ENCODE measurements at regions not wholly inside any gene's neighbourhood (a gene's known extent, or its start where the extent isn't known, plus 50 kb on each side); places are given as distances from the start of the nearest gene placed in this dataset.

GRCh38 chr9:134976403-134976802, 58.7 kb upstream of the FCN1 start:
- DNase-seq, result no peak
- no peak for ATAC-seq
- TF ChIP-seq, protein P1, sequence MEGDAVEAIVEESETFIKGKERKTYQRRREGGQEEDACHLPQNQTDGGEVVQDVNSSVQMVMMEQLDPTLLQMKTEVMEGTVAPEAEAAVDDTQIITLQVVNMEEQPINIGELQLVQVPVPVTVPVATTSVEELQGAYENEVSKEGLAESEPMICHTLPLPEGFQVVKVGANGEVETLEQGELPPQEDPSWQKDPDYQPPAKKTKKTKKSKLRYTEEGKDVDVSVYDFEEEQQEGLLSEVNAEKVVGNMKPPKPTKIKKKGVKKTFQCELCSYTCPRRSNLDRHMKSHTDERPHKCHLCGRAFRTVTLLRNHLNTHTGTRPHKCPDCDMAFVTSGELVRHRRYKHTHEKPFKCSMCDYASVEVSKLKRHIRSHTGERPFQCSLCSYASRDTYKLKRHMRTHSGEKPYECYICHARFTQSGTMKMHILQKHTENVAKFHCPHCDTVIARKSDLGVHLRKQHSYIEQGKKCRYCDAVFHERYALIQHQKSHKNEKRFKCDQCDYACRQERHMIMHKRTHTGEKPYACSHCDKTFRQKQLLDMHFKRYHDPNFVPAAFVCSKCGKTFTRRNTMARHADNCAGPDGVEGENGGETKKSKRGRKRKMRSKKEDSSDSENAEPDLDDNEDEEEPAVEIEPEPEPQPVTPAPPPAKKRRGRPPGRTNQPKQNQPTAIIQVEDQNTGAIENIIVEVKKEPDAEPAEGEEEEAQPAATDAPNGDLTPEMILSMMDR (IDR thresholded peaks at IDR 0.05), result no peak
- Histone ChIP-seq H3K4me3 (no peak overlapping the region), H3K9me3 (no peaks in the 10 kb centered on the region), H3K4me1 (no peaks in the 10 kb centered on the region), H3K36me3 (no peaks in the 10 kb centered on the region), H3K27me3 (peaks cover 0 to 18% of the 10 kb centered on the region in 2 donors), H3K27ac (no peak overlapping the region)
- intact Hi-C loops (cut with DNase I), result no loop called here

DNA sequence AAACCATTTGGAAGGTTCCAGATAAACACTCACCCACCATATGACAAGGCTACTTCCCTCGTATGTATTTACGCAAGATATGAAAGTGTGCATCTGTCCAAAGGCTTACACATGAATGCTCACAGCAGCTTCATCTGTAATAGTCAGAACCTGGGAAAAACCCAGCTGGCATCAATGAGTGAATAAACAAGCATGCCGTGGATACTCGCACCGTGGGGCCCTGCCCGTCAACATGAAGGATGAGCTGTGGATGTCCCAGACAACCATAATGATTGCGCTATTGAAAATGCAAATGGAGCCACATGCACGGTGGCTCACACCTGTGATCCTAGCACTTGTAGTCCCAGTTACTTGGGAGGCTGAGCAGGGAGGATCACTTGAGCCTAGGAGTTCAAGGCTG, 60.6 kb upstream of the FCN1 start:
- Histone ChIP-seq H3K36me3 (no peaks in the 10 kb centered on the region), H3K27me3 (no peaks in the 10 kb centered on the region), H3K4me3 (no peak overlapping the region), H3K4me1 (peaks cover 0 to 7% of the 10 kb centered on the region in 2 donors), H3K9me3 (no peaks in the 10 kb centered on the region), H3K27ac (no peak overlapping the region)
- intact Hi-C loops (cut with DNase I), result no loop called here
- DNase-seq (no peak), ATAC-seq (no peak)
- TF ChIP-seq, protein P1 (IDR thresholded peaks at IDR 0.05), result no peak

DNA sequence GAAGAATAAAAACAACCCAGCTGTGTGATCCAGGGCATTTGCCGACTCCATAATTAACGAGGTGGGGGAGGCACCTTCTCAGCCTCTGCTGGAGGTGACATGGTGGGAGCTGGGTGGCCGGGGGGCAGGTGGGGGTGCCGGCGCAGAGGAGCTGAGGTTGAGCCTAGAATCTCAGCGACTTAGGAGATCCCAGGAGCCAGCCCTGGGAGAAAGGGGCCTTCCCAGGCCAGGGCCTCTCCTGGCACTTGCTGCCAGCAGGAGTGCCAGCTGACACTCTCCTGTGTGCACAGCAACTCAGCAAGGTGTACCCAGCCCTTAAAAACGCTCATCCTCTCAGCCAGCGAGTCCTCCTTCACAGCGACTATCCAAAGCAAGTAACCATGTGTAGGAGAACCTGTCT, 62.8 kb upstream of the FCN1 start:
- Histone ChIP-seq H3K27ac (no peak overlapping the region), H3K9me3 (no peaks in the 10 kb centered on the region), H3K36me3 (no peaks in the 10 kb centered on the region), H3K4me3 (no peak overlapping the region), H3K27me3 (no peaks in the 10 kb centered on the region), H3K4me1 (peaks cover 0 to 7% of the 10 kb centered on the region in 2 donors)
- no peak for DNase-seq
- intact Hi-C loops (cut with DNase I), result loop anchor here in 1 of 2 donors (10.0 kb wide), 1 partner anchor 196 kb away; no protein-coding TSS in a partner anchor
- ATAC-seq, result no peak
- TF ChIP-seq, protein P1 (IDR thresholded peaks at IDR 0.05), result no peak

- DNase-seq, result no peak
- intact Hi-C loops (cut with DNase I), result loop anchor here in 1 of 2 donors (10.0 kb wide), 1 partner anchor 196 kb away; no protein-coding TSS in a partner anchor
- Histone ChIP-seq H3K4me3 (no peak overlapping the region), H3K9me3 (no peaks in the 10 kb centered on the region), H3K4me1 (peaks cover 0 to 7% of the 10 kb centered on the region in 2 donors), H3K36me3 (no peaks in the 10 kb centered on the region), H3K27me3 (no peaks in the 10 kb centered on the region), H3K27ac (no peak overlapping the region)
- TF ChIP-seq, protein P1 (IDR thresholded peaks at IDR 0.05), result no peak
- no peak for ATAC-seq
These were observed 63.3 kb upstream of the FCN1 start for GRCh38 chr9:134980991-134981390.

DNA sequence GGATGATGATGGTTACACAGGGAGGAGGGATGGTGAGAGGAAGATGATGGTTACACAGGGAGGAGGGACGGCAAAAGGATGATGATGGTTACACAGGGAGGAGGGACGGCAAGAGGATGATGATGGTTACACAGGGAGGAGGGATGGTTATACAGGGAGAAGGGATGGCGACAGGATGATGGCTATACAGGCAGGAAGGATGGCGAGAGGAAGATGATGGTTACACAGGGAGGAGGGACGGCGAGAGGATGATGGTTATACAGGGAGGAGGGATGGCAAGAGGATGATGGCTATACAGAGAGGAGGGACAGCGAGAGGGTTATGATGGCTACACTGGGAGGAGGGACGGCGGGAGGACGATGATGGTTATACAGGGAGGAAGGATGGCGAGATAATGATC, 64.1 kb upstream of the FCN1 start:
- DNase-seq (peak in 1 of 4 donors; percentile 8), ATAC-seq (no peak)
- Histone ChIP-seq H3K36me3 (no peaks in the 10 kb centered on the region), H3K27me3 (no peaks in the 10 kb centered on the region), H3K4me1 (peaks cover 0 to 7% of the 10 kb centered on the region in 2 donors), H3K27ac (no peak overlapping the region), H3K4me3 (no peak overlapping the region), H3K9me3 (peaks cover 0 to under 1% of the 10 kb centered on the region in 2 donors)
- TF ChIP-seq, protein P1 (IDR thresholded peaks at IDR 0.05), result no peak
- intact Hi-C loops (cut with DNase I), result loop anchor here in 1 of 2 donors (10.0 kb wide), 1 partner anchor 197 kb away; no protein-coding TSS in a partner anchor

Data from left lung (tissue), 4 donors.